HG02938 (cell line): ENCODE measurements at regions not wholly inside any gene's neighbourhood (a gene's known extent, or its start where the extent isn't known, plus 50 kb on each side); places are given as distances from the start of the nearest gene placed in this dataset.

Source experiments
- ATAC-seq: cut with Tn5 transposase; IDR thresholded peaks from one replicate; pipeline ENCODE4 v1.9.1; 2021; ENCODE audit warnings: mild to moderate bottlenecking, moderate library complexity; ENCODE audit not compliant: unreplicated experiment

GRCh38 chr15:61684749-61685467 lies 375.3 kb downstream of the VPS13C start:
- no peak for ATAC-seq

GRCh38 chr15:61682891-61683735 lies 377.1 kb downstream of the VPS13C start:
- no peak for ATAC-seq

GRCh38 chr15:61681676-61682075 lies 378.6 kb downstream of the VPS13C start:
- ATAC-seq = no peak

DNA sequence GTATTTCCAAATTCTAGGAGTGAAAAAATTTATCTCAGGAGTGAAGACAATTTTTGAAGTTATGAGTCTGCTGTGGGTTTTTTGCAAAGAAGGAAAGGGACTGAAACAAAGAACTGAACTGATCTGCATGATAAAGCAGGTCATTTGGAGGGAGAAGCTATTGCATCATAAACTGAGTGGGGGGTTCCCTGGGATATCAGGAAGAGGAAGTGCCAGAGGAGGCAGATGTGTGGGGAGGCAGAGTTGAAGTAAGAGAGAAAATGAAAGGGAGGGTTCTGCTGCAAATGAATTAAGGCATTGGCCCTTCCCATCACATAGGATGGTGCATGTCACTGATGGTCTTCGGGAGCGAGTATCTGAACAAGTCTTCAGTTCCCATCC lies 379.2 kb downstream of the VPS13C start:
- ATAC-seq = no peak

DNA sequence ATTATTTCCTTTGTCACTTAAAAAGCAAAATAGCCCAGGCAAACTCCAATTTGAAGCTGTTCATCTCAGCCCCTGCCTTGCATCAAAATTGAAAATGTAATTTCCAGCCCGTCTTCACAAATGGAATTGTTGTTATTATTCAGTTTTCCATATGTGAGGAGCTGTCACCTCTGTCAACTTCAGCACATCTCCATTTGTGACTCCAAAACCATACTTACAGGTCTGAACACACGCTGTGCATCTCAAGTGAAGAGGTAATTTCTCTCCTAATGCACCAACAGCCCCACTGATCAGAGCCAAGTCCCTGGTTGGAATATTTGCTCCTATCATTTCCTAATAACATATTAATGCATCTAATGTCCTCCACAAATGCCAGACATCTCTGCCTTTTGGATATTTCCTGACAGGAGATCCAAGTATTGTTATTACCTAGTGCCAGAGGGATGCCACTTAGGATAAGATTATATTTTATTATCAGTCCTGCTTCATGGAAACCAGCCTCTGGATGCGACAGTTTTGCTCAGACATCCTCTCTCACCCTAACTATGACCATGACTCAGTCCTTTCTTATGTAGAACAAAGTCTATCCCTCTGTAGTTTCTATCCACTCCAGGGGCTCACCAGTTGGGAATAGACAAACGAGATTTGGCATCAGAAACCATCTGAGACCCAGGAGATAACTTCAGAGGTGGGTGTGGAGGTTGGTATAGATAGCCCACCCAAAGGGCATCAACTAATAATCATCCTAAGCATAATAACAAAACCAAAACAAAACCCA lies 379.8 kb downstream of the VPS13C start:
- no peak for ATAC-seq

- ATAC-seq = no peak
Measured at GRCh38 chr15:61671736-61672135, 388.5 kb downstream of the VPS13C start.

- ATAC-seq = no peak
Measured at GRCh38 chr15:61668444-61668843, 391.8 kb downstream of the VPS13C start.

- no peak for ATAC-seq
Measured at GRCh38 chr15:61661791-61662190, 398.5 kb downstream of the VPS13C start.

DNA sequence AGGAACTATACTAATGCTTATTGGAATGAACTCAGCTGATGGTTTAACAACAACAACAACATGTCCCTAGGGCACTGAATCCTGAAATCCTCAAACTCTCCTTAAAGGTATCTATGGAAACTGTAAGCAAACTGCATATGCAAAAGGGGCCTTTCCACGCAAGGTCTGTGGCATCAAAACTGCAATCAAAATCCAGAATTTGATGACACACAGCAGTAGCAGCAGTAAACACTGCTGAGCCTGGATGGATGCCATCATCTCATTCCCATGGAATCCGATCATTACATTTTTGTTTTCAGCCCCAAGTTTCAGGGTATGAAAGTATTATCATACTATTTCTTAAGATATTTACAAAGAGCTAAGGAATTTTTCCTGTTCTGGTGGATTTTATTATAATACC lies 399.7 kb downstream of the VPS13C start:
- no peak for ATAC-seq

DNA sequence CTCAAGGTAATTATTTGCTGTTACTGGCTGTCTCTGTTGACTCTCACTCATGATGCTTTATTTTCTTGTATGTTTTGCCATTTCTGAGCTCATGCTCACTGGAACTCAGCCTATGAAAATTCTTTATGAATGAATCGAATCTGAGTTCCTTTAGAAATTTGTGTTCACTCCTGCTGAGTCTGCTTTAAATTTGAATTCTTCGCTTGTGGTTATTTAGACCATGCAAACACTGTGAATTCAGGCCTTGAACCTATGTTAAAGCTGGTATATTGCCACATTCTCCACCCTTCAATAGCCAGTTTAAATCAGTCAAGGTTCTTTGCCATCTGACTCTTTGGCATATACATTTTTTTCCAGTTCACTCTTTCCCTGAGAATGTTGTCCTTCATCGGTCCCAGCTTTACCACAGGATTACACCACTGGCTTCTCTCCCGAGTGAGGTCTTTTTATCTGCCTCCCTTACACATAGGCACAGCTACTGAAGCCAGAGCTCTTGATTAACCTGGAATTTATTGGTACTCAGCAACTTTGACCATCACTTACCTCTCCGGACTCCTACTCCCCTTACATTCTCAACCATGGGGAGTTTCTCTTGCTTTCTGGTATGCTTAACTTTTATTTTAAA lies 400.6 kb downstream of the VPS13C start:
- no peak for ATAC-seq

DNA sequence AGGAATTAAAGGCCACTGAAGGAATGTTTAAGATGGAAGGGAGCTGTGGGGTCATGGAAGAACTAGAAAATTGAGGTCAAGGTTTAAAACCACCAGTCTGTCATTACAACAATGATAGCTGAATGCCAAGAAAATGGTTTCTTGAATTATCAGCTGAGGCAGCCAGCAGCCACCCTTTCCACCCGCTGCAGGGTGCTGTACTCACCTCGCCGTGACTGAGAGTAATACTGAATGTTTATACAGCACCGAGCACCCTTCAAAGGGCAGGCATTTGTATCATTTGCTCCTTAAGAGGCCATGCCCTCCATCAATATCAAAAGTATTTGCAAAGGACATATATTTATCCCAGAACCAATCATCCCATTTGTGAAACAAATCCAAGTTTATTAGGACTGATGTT lies 402.8 kb downstream of the VPS13C start:
- no peak for ATAC-seq

DNA sequence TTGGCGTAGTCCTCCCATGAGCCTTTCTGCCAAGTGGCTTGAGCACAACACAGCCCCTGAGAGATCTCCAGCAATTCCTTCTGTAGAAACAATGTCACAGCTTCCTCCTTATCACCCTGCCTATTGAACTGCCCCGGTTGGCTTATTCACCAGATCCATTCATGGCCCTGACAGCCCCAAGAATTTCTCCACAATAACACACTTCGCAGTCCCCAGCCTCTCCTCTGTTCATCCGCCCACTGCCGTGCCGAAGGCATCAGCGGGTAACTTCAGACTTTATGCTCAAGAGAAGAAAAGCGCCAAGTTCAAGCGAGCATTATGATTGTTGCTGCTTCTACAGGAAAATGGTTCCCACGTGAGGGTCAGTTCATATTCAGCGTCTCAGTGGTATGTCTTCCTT lies 403.9 kb downstream of the VPS13C start:
- no peak for ATAC-seq

DNA sequence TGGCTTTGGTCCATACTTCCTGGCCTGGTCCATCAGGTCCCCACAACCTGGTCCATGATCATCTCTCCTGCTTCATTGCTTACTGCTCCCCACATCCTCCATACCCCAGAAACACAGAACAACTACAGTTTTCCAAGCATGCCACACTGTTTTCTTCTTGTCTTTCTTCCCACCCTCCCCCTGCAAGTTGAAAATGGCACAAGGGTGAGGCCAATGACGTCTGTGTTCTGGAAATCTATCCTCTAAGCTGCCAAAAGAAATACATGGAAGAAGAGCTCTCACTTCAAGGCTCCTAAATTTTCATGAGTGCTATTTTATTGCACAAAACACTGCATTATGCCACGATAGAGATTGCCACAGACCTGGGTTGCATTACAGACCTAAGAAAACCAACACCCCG lies 404.4 kb downstream of the VPS13C start:
- ATAC-seq = no peak

- no peak for ATAC-seq
Measured at GRCh38 chr15:61654918-61655317, 405.3 kb downstream of the VPS13C start.

DNA sequence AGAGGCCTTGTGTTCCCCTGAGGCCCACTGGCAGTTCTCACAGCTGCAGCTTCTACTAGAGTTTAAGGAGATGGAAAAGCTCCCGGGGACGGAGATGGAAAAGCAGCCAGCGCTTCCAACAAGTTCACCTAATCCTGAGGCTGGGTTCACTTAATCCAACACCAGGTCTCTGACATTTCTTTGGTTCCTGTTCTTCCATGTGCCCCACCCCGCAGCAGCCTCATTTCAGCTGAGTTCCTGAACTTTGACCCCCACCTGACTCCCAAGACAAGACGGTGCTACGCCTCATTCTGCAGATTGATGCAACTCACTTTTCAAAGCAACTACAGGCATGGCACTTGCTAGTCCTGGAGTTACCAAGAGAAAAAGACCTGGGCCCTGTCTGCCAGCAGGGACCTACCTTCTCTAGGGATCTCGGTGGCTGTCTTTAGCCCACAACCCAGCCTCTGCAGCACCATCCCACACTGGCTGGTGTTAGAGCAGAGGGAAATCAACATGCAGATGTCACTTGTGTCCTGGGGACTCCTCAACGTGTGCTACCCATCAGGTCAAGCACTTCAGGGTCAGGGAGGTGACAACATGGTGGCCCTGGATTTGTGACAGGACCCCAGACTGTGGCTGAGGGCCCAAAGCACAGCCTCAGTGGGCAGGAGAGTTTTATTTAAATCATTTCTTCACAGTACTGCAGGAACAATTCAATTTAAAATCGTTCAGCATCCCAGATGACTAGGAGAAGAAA lies 406.1 kb downstream of the VPS13C start:
- no peak for ATAC-seq

- ATAC-seq = no peak
Measured at GRCh38 chr15:61653110-61653509, 407.1 kb downstream of the VPS13C start.

- no peak for ATAC-seq
Measured at GRCh38 chr15:61651267-61651666, 409.0 kb downstream of the VPS13C start.

- no peak for ATAC-seq
Measured at GRCh38 chr15:61649046-61649445, 411.2 kb downstream of the VPS13C start.

GRCh38 chr15:61644550-61644949 lies 415.4 kb upstream of the RORA start:
- ATAC-seq = no peak

DNA sequence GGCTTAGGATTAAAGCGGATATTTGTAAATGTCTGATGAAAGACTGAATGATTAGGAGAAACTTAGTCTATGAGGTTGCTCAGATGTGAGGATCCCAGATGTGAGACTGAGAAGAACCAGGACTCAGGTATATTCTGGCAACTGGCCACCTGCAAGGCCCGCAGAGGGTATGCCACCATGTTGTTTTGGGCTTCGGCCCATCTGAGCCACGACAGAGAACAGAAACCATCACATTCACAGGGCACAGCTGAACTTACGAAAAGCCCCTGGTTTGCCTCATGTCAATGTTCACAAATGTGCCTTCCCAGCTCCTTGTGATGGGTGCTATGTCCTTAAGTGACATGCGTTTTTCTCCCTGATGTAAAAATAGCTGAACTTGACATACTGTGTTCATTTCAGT lies 412.5 kb upstream of the RORA start:
- no peak for ATAC-seq
